ENCODE measurements at regions not wholly inside any gene's neighbourhood (a gene's known extent, or its start where the extent isn't known, plus 50 kb on each side); places are given as distances from the start of the nearest gene placed in this dataset.

- Histone ChIP-seq H3K4me1 (no peaks in the 10 kb centered on the region), H4K20me1 (ENCODE audit: low read depth) (no peaks in the 10 kb centered on the region), H2AFZ (replicated peaks) (no peak overlapping the region), H3K9ac (no peak overlapping the region), H3K4me2 (no peak overlapping the region), H3K79me2 (ENCODE audit: low read depth) (no peaks in the 10 kb centered on the region), H3K9me3 (ENCODE audit: low read depth) (no peaks in the 10 kb centered on the region), H3K36me3 (no peaks in the 10 kb centered on the region), H3F3A (ENCODE audit: low read depth) (no peaks in the 10 kb centered on the region), H3K4me3 (no peak overlapping the region), H3K27ac (no peak overlapping the region), H3K27me3 (no peaks in the 10 kb centered on the region)
- DNase-seq (ENCODE audit: low spot score), result no peak
- H3K27ac Mint-ChIP-seq, result no peak overlapping the region
- H3K4me3 Mint-ChIP-seq, result no peak overlapping the region
- peaks cover 5% of the 10 kb centered on the region for H3K9me3 Mint-ChIP-seq
- TF ChIP-seq EZH2phosphoT487 (IDR thresholded peaks at IDR 0.05), result no peak
- no peak for TF ChIP-seq EZH2 (IDR thresholded peaks at IDR 0.05)
- TF ChIP-seq CTCF (IDR thresholded peaks at IDR 0.05), result no peak
- H3K27me3 Mint-ChIP-seq (ENCODE audit: insufficient read depth, low read depth), result peaks cover 3% of the 10 kb centered on the region
- peaks cover 2% of the 10 kb centered on the region for H3K4me1 Mint-ChIP-seq
- H3K36me3 Mint-ChIP-seq, result no peaks in the 10 kb centered on the region
These were observed 240.2 kb downstream of the AJAP1 start for GRCh38 chr1:4894566-4894965.

- Histone ChIP-seq H3K79me2 (ENCODE audit: low read depth) (no peaks in the 10 kb centered on the region), H4K20me1 (ENCODE audit: low read depth) (no peaks in the 10 kb centered on the region), H3K4me1 (no peaks in the 10 kb centered on the region), H3F3A (ENCODE audit: low read depth) (no peaks in the 10 kb centered on the region), H3K9me3 (ENCODE audit: low read depth) (no peaks in the 10 kb centered on the region), H3K4me2 (no peak overlapping the region), H3K27ac (no peak overlapping the region), H2AFZ (replicated peaks) (no peak overlapping the region), H3K36me3 (no peaks in the 10 kb centered on the region), H3K27me3 (no peaks in the 10 kb centered on the region), H3K4me3 (no peak overlapping the region), H3K9ac (no peak overlapping the region)
- Mint-ChIP-seq H3K4me1 (peaks cover 25% of the 10 kb centered on the region), H3K4me3 (no peak overlapping the region), H3K9me3 (peaks cover 11% of the 10 kb centered on the region), H3K36me3 (no peaks in the 10 kb centered on the region), H3K27me3 (ENCODE audit: insufficient read depth, low read depth) (peaks cover 2% of the 10 kb centered on the region), H3K27ac (no peak overlapping the region)
- no peak for DNase-seq (ENCODE audit: low spot score)
- TF ChIP-seq EZH2 (IDR thresholded peaks at IDR 0.05) (no peak), CTCF (IDR thresholded peaks at IDR 0.05) (no peak)
These were observed 226.2 kb downstream of the AJAP1 start for GRCh38 chr1:4880626-4881025.

- no peak for DNase-seq (ENCODE audit: low spot score)
- H3K4me3 Mint-ChIP-seq, result no peak overlapping the region
- H3K9ac ChIP-seq, result no peak overlapping the region
- H3F3A ChIP-seq (ENCODE audit: low read depth), result no peaks in the 10 kb centered on the region
- H3K4me1 ChIP-seq, result no peaks in the 10 kb centered on the region
- peaks cover 2% of the 10 kb centered on the region for H3K27me3 Mint-ChIP-seq (ENCODE audit: insufficient read depth, low read depth)
- H2AFZ ChIP-seq (replicated peaks), result no peak overlapping the region
- H3K27ac Mint-ChIP-seq, result no peak overlapping the region
- no peaks in the 10 kb centered on the region for H3K9me3 ChIP-seq (ENCODE audit: low read depth)
- TF ChIP-seq EZH2 (IDR thresholded peaks at IDR 0.05) (no peak), EZH2phosphoT487 (IDR thresholded peaks at IDR 0.05) (no peak), CTCF (IDR thresholded peaks at IDR 0.05) (no peak)
- peaks cover 4% of the 10 kb centered on the region for H3K9me3 Mint-ChIP-seq
- no peaks in the 10 kb centered on the region for H3K79me2 ChIP-seq (ENCODE audit: low read depth)
- no peak overlapping the region for H3K4me2 ChIP-seq
- H3K27ac ChIP-seq, result no peak overlapping the region
- H3K36me3 ChIP-seq, result no peaks in the 10 kb centered on the region
- no peaks in the 10 kb centered on the region for H3K36me3 Mint-ChIP-seq
- H4K20me1 ChIP-seq (ENCODE audit: low read depth), result no peaks in the 10 kb centered on the region
- H3K4me1 Mint-ChIP-seq, result peaks cover 25% of the 10 kb centered on the region
- no peak overlapping the region for H3K4me3 ChIP-seq
- no peaks in the 10 kb centered on the region for H3K27me3 ChIP-seq
These were observed 223.0 kb downstream of the AJAP1 start for GRCh38 chr1:4877426-4877825.

GRCh38 chr1:4871373-4871772 lies 217.0 kb downstream of the AJAP1 start:
- H3K27me3 ChIP-seq, result no peaks in the 10 kb centered on the region
- Mint-ChIP-seq H3K27me3 (ENCODE audit: insufficient read depth, low read depth) (peaks cover 9% of the 10 kb centered on the region), H3K36me3 (no peaks in the 10 kb centered on the region), H3K9me3 (peaks cover 11% of the 10 kb centered on the region), H3K27ac (no peak overlapping the region), H3K4me1 (peaks cover 2% of the 10 kb centered on the region), H3K4me3 (no peak overlapping the region)
- DNase-seq (ENCODE audit: low spot score), result no peak
- H3K4me1 ChIP-seq, result no peaks in the 10 kb centered on the region
- no peak overlapping the region for H3K27ac ChIP-seq
- H3F3A ChIP-seq (ENCODE audit: low read depth), result no peaks in the 10 kb centered on the region
- no peak overlapping the region for H2AFZ ChIP-seq (replicated peaks)
- no peak overlapping the region for H3K9ac ChIP-seq
- H3K9me3 ChIP-seq (ENCODE audit: low read depth), result no peaks in the 10 kb centered on the region
- H3K79me2 ChIP-seq (ENCODE audit: low read depth), result no peaks in the 10 kb centered on the region
- H3K4me2 ChIP-seq, result no peak overlapping the region
- no peak for TF ChIP-seq CTCF (IDR thresholded peaks at IDR 0.05)
- no peak for TF ChIP-seq EZH2 (IDR thresholded peaks at IDR 0.05)
- no peak for TF ChIP-seq EZH2phosphoT487 (IDR thresholded peaks at IDR 0.05)
- H4K20me1 ChIP-seq (ENCODE audit: low read depth), result no peaks in the 10 kb centered on the region
- H3K4me3 ChIP-seq, result no peak overlapping the region
- no peaks in the 10 kb centered on the region for H3K36me3 ChIP-seq

Measured in neural progenitor cell (in vitro differentiated cells).